HG02970 (cell line): ENCODE measurements at regions not wholly inside any gene's neighbourhood (a gene's known extent, or its start where the extent isn't known, plus 50 kb on each side); places are given as distances from the start of the nearest gene placed in this dataset.
"Not testable (repeated sequence)": the region's sequence is repeated elsewhere in the genome, so short reads cannot be mapped to it uniquely, and the experiment has no call there.

Source experiments
- ATAC-seq: cut with Tn5 transposase; IDR thresholded peaks from one replicate; pipeline ENCODE4 v1.9.1; 2021; ENCODE audit warnings: mild to moderate bottlenecking, moderate library complexity, moderate number of reproducible peaks; ENCODE audit not compliant: unreplicated experiment, low FRiP score

GRCh38 chr21:28725396-28725795, 267.3 kb downstream of the LTN1 start:
- no peak for ATAC-seq

- no peak for ATAC-seq
Measured at GRCh38 chr21:28723646-28724045, 269.0 kb downstream of the LTN1 start.

- ATAC-seq: no peak
Measured at GRCh38 chr21:28719723-28720122, 273.0 kb downstream of the LTN1 start.

DNA sequence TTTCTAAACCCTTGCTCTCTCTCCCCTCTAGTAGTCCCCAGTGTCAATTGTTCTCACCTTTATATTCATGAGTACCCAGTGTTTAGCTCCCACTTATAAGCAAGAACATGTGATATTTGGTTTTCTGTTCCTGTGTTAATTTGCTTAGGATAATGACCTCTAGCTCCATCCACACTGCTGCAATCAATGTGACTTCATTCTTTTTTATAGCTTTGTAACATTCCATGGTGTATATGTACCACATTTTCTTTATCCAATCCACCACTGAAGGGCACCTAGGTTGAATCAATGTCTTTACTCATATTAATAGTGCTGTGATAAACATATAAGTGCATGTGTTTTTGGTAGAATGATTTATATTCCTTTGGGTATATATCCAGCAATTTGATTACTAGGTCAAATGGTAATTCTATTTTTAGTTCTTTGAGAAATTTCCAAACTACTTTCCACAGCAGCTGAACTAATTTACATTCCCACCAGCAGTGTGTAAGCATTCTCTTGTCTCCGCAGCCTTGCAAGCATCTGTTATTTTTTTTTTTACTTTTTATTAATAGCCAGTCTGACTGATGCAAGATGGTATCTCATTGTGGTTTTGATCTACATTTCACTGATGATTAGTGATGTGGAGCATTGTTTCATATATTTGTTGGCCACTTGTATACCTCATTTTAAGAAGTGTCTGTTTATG, 277.8 kb downstream of the LTN1 start:
- ATAC-seq: no peak

DNA sequence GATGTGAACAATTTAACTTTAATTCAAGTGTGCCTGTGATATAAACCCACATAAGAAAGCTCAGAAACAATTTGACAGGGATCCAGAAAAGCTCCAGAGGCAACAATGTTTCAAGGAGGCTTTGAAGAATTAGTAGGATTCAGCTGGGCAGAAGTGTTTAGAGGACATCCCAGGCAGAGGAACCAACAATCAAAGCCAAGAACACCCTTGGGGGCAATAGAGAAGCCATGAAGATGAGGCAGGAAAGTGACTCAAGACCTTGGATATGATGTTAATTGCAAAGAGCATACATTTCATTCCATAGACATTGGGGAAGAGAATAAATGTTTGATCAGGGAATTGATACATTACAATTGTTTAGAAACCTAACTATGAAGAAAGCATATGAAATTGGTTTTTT, 280.3 kb downstream of the LTN1 start:
- no peak for ATAC-seq

GRCh38 chr21:28705616-28706015, 287.1 kb downstream of the LTN1 start:
- ATAC-seq: no peak

- no peak for ATAC-seq
Measured at GRCh38 chr21:28704746-28705145, 287.9 kb downstream of the LTN1 start.

DNA sequence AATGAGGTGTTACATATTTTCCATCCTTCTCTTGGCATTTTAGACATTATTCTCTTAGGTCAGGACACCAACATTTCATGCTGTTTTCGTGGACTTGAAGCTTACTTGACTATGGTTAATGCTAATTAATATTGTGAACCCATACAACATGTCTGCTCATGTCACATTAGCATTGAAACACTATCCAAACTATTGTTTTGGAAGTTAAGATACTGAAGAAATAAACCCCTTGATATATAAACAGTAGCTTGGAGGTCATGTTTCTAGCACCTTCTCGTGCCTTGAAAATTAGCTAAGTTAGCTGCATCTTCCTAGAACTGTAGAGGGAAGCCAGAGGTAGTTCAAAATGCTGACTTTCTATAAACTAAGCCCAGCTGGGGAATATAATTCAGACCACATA, 288.8 kb downstream of the LTN1 start:
- no peak for ATAC-seq

- ATAC-seq: no peak
Measured at GRCh38 chr21:28699596-28700259, 292.9 kb downstream of the LTN1 start.

DNA sequence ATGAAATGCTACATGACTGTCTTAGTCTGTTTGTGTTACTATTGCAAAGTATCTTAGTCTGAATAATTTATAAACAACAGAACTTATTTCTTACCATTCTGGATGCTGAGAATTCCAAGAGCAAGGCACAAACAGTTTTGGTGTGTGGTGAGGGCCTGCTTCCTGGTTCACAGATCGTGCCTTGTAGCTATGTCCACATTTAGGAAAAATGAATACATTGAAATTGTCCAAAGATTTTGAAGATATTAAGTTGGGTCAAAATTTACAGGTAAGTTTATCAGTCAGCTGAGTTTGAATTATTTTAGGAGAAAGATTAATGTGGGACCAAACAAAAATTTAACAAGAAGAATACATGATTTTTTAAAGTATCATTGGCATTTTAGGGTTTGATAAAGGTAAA, 293.5 kb downstream of the LTN1 start:
- ATAC-seq: no peak

- ATAC-seq: no peak
Measured at GRCh38 chr21:28696844-28697410, 295.8 kb downstream of the LTN1 start.

DNA sequence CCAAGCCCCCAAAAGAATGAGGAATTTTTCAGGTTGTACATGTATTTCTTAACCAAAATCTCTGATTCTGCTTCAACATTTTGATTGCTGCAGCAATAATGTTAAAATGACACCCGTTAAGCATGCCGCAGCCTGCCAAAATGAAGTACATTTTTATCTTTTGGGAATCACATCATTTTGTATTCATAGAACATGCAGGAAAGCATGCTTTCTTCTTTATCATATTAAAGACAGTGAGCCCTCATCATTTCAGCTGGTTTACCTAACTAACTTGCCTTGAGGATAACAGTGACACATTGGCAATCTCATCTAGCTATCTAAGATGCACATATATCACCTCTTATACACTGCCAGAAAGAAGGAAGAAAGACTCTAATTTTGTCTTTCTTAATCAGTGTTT, 299.2 kb downstream of the LTN1 start:
- ATAC-seq: no peak

GRCh38 chr21:28690196-28690595, 302.5 kb downstream of the LTN1 start:
- ATAC-seq: no peak

DNA sequence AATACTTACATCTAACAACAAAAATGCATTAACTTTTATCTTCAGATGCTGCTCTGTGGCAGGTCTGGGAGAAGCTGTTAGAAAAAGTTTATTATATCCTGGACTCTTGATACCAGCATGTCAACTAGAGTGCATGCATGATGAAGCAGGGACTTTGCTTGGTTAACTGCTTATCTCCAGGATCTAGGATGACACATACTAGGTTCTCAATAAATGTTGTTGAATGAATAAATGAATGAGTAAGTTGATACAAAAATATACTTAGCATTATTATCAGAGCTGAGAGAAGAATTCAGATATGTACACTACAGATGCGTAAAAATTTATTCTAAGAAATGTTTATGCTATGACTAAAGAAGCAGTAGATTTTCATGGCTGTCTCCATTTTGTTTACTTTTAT, 304.3 kb downstream of the LTN1 start:
- no peak for ATAC-seq

DNA sequence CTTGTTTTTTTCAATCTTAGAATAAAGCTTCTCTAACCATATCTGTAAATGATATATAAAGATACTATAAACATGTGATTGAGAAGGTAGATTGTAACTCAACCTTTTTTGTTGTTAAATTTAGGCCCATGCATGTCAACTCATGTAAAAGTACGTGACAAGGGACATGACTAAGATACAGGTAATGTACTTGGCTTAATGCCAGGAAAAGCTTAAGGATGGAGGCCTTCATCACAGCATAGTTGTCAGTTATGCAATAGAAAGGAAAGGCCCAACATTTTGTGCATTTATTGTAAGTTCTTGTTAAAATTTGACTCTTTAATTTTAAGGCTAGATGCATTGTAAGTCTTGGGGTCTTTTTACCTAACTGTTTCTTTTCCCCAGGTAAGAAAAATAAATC, 305.1 kb downstream of the LTN1 start:
- ATAC-seq: no peak

DNA sequence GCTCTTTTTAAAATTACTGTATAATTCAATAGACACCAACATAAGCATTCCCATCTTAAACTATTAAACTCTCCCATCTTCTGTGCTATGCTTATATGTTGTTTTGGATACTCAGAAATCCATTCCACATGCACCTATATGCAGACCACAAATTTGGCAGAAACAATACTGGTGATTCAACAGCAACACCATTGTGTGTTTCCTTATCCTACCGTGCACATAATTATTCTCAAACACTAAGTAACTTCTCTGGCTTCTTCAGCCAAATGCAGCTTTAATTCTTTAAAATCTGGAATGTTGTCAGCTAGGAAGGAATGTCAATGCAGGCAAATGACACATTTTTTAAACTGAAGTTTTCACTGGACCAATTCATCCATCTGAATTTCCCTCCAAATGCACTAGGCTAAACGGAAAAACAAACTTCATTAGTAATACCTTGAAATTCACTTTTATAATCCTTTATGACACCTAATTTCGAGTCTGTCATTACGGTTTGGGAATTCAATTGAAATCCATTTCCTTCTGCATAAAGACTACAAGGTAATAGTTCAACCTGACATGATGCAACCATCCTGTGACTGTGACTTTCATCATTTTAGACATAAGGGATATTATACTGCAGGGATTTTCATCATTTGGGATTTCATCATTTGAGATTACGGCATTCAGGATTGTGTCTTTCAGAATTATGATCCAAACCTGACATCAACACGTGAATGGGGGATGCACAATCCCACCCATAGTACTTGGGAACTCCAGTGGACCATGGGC, 308.5 kb downstream of the LTN1 start:
- no peak for ATAC-seq

GRCh38 chr21:28682884-28683283, 309.8 kb downstream of the LTN1 start:
- not testable (repeated sequence) for ATAC-seq

DNA sequence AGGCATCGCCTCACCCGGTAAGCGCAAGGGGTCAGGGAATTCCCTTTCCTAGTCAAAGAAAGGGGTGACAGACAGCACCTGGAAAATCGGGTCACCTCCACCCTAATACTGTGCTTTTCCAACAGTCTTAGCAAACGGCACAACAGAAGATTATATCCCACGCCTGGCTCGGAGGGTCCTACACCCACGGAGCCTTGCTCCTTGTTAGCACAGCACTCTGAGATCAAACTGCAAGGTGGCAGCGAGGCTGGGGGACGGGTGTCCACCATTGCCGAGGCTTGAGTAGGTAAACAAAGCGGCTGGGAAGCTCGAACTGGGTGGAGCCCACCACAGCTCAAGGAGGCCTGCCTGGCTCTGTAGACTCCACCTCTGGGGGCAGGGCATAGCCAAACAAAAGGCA, 315.6 kb downstream of the LTN1 start:
- not testable (repeated sequence) for ATAC-seq

DNA sequence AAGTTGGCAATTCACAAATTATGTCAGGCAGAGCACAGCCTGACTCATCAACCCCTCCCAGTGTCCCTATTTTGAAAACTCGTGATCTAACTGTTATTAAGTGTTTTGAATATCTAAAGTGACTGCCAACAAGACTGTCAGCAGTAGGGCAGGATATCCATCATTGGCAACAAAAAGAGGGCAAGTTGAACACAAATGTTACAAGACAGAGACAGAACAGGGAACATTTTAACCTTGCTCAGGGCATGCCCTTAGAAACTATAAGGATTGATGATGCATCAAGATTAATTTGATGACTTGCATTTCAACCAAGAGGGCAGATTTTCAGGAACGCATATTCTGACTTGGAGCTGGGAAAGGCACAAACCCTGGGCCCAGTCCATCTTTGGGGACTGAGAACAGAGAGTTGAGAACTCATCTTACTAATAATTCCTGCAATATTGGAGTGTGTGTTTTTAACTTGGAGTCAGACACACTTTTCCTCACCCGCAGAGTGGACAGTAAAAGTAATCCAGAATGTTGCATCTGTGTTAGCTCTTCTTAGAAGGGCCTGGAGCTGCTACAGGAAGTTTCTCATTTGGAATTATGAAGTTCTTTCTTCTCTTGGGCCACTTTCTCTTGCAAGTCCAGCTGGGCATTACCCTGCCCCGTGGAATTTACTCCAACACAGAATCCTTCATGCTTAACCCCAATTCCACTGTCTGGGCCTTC, 317.2 kb downstream of the LTN1 start:
- no peak for ATAC-seq

DNA sequence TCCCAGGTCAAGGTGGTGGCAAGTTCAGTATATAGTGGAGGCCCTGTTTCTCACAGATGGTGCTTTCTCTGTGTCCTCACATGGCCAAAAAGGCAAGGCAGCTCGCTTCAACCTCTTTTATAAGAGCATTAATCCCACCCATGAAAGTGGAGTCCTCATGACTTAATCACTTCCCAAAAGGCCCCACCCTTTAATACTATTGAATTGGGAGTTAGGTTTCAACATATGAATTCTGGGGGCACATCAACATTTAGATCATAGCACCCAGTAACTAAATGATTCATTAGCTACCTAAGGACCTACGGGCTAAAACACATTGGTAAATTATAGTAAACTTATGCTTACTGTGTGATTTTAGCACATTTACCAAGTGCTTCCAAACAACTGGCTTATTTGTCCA, 317.9 kb downstream of the LTN1 start:
- ATAC-seq: no peak
